ENCODE measurements at regions not wholly inside any gene's neighbourhood (a gene's known extent, or its start where the extent isn't known, plus 50 kb on each side); places are given as distances from the start of the nearest gene placed in this dataset.

DNA sequence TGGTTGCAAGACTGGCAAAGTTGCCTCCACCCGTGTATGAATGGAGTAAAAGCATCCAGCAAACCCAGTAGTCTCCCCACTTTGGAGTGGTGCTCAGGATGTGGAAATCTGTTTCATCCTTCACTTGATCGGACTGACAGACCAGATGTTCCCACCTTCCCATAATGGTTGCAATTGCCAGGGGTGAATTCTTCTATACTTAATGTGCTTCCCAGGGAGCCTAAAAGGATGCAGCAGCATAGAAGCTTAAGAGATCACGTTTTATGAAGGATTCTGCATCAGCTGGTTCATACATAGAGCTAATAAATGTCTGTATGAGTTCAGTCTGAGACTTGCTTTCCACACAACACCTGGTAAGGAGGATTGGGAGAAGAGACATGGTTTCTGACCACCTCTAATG is 198.8 kb upstream of the S1PR3 start:
- no peak for DNase-seq (ENCODE audit: low spot score)

DNA sequence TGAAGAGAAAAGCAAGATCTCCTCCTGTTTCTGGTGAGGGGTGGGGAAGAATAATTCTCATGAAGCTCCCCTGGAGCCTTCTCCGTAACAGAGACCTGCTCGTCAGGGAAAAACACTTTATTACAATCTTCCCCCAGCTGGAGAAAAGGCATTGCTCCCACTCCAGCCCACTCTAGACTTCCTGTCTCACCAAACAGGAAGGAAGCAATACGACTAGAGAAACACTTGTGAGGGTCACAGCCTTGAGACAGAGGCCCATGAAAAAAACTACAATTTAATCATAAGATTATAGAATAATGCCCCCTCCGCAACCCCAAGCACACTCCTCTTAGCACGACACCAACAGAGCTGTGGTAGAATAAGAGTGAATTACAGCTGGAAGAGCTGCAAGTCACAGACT is 197.2 kb upstream of the S1PR3 start:
- no peak for DNase-seq (ENCODE audit: low spot score)

DNA sequence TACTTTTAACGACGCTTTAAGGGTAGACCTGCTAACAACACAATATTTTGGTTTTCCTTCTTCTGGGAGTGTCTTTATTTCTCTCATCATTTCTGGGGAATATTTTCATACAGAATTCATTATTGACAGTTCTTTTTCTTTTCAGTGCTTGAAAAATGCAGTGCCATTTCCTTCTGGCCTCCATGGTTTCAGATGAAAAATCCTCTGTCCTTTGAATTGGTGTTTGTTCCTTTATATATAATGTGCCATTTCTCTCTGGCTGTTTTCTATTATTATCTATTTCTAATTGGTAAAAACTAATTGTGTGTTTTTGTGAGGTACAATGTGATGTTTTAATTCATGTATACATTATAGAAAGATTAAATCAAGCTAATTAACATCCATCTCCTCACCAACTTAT is 194.3 kb upstream of the S1PR3 start:
- DNase-seq (ENCODE audit: low spot score): no peak

- no peak for DNase-seq (ENCODE audit: low spot score)
These were observed 192.8 kb upstream of the S1PR3 start for GRCh38 chr9:88798476-88798875.

- DNase-seq (ENCODE audit: low spot score): peak; percentile 44
These were observed 191.5 kb upstream of the S1PR3 start for GRCh38 chr9:88799541-88800328.

- no peak for DNase-seq (ENCODE audit: low spot score)
These were observed 191.0 kb upstream of the S1PR3 start for GRCh38 chr9:88800329-88800682.

DNA sequence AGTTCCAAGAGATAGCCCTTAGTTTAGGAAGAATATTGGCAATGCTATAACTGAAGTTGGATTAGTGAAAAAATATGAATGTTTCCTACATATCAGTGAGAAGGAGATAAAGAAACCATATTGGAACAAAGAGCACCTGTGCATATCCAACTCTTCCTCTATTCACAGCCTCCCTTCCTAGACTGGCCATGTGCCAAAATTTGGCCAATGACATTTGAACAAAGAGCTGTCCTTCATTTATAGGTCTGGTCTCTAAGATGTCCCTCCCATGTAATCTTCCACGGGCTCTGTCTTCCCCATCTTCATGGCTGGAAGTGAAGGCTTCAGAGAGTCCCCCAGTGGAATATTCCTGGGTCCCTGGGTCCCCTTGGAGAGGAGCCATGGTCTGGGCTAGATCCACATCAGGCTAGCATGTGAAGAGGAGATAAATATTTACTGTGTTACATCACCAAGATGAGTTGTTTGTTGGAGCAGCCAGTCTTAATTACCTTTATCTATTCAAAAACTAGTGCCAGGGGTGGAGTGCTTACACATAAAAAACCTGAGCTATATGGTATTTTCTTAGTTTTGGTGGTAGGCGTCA is 190.0 kb upstream of the S1PR3 start:
- DNase-seq (ENCODE audit: low spot score): no peak

DNA sequence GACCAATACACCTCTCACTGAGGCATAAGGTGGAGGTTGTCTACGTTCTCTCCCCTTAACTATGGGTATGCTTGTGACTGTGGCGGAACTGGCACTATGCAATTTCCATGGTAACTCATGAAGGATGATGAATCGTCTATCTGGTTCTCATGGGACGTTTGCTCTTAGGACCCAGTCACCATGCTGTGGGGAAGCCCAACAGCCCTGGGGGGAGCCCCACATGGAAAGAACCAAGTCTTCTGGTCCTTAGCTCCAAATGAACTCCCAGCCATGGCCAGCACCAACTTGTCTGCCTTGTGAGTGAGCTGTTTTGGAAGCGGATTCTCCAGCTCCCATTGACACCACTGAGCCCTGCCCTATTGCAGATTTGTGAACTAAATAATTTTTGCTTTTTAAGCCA is 188.7 kb upstream of the S1PR3 start:
- no peak for DNase-seq (ENCODE audit: low spot score)

- no peak for DNase-seq (ENCODE audit: low spot score)
These were observed 187.6 kb upstream of the S1PR3 start for GRCh38 chr9:88803546-88804253.

DNA sequence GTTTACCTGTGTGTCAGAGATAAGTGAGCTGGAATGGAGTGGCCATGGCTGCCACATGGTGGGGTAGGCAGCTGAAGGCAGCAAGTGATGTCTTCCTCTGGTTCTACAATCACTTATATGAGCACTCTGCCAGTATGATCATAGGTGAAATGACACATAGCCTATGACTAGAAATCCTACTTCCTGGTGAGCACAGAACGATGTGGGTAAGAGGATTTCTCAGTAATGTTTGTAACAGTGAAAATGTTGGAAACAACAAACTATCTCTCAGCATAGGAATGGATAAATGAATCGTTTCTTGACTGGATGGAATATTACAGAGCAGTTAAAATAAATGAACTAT is 187.0 kb upstream of the S1PR3 start:
- DNase-seq (ENCODE audit: low spot score): no peak

DNA sequence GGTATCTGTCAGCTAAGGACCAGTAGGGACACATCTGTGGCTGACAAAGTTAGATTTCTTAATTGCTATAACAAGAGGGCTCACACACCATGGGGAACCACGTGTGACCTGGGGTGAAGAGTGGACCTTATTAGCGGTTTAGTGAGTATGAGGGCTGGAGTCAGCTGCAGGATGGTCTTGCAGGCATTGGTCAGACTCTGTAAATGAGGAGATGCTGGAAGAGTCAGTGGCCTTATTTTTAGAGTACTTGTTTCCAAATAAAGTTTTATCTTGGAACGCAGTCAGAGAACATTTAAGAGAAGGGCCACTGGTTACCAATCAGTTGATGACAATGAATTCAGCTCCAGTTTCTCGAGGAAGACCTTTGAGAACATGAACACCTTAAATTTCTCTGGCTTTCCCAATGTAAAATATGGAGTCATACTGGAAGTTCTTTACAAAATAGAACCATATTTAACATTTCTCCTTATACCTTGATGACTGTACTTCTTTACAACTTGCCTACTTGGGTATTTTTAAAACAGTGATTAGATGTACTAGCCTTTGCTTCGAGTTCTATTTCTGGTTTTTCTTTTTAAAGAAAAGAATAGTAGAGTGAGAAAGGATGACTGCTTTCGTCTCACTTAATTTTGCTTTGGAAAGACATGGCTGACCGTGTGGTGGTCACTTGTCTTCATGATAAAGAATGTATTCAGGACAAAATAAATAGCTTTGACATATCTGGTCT is 185.9 kb upstream of the S1PR3 start:
- DNase-seq (ENCODE audit: low spot score): no peak

DNA sequence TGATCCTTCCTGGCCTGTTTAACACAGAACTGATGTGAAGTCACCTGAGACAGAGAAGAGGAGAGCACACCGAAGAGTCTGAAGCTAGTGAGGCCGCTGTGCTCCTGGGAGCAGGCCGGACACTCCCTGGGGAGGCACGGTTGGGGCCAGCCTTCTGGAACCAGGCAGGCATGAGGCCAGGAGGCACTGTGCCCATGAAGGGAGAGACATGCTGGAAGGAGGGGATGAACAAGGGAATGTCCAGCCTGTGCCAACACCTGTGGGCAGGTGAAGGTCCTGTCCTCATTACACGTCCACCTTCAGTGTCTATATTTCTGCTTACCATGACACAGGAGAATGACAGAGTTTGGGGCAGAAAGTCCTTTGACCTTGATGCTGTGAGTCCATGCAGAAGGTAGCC is 183.8 kb upstream of the S1PR3 start:
- no peak for DNase-seq (ENCODE audit: low spot score)

- no peak for DNase-seq (ENCODE audit: low spot score)
These were observed 183.1 kb upstream of the S1PR3 start for GRCh38 chr9:88808019-88808656.

GRCh38 chr9:88808761-88809354 is 182.4 kb upstream of the S1PR3 start:
- DNase-seq (ENCODE audit: low spot score): no peak

DNA sequence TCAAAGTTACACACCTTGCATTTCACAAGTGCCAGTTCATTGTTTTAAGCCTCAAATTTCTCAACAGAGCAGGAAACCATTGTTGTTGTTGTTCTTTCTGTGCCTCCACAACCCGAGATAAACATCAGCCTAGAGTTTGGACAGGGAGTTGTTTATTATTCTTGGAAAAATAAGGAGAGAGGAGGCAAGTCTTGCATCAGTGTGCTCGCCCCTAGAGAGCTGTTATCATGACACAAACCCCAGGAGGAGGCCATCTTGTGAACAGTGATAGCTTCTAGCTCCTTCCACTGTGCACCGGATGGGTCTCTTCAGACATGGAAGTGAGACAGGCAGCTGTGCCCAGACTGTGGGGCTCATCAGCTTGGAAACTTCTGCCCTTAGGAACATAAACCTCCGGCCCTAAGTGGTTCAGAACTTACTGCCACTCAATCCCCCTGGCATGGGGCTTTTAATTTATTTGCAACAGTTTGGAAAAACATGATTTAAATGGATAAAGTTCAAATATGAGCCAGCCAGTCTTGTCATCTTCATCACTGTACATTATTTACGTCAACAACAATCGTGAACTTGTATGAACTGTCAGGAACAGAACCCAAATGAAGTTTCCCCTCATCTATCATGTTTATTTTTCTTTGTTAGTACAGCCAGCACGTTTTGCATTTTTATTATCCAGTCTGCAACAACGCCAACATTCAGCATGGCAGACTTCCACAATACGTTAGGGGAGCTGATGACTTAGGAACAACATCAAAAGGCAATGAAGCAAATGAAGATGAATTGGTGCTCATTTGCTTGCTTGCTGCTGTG is 181.7 kb upstream of the S1PR3 start:
- no peak for DNase-seq (ENCODE audit: low spot score)

DNA sequence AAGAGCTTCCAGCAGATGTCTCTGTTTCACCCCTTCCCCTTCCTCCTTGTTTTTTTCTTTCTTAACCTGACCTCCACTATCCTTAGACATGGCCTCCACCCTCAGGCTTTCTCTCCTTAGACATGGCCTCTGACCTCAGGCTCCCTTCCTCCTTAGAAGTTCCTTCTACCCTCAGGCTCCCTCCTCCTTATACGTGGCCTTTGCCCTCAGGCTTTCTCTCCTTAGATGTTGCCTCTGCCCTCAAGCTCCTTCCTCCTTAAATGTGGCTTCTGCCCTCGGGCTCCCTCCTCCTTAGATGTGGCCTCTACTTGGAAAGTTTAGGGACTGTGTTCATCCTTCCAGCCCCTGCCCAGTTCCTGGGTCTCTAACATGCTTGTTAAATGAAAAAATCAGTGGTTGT is 180.4 kb upstream of the S1PR3 start:
- DNase-seq (ENCODE audit: low spot score): no peak

GRCh38 chr9:88811511-88811910 is 179.8 kb upstream of the S1PR3 start:
- no peak for DNase-seq (ENCODE audit: low spot score)

- DNase-seq (ENCODE audit: low spot score): peak; percentile 41
These were observed 178.2 kb upstream of the S1PR3 start for GRCh38 chr9:88812938-88813637.

DNA sequence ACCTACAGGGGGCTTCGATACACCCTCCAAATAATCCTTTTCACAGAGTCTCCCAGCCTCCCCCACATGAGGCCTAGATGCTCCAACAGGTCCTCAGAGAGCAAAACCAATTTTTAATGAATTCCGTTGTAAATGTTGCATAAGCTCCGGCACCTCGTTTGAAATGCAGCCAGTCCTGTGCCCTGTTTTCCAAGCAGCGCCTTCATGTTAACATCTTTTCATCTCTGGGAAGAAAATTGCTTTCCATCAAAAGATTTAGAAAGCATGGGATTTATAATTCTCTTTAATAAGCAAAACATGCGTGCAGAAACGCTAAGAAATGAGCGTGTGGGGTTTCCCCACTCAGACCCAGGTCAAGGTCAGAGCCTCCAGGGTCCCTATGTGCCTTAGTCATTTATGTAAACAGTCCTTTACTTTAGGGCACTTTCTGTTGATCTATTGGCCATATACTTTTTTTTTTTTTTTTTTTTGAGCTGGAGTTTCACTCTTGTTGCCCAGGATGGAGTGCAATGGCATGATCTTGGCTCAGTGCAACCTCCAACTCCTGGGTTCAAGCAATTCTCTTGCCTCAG is 177.5 kb upstream of the S1PR3 start:
- no peak for DNase-seq (ENCODE audit: low spot score)

DNA sequence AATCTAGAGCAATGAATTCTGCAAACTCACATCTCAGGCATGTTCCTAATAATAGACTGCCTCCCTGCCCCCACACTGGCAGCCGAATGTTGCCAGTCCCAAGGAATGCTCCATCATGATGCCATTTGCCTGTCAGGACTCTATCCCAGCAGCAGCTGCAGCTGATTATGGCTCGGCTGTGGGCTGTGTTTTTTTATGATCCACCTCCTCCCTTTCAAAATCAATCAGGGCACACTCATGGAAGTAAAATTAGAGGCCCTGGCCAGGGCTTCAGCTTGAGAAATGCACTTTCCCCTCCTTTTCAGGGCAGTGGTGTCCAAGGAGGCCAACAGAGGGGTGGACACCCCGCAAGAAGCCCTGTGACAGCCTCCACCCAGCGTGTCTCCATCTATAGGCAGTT is 176.7 kb upstream of the S1PR3 start:
- no peak for DNase-seq (ENCODE audit: low spot score)

Data from iPS-NIHi11 (cell line).